Adrenal gland (tissue), 9 donors: ENCODE measurements at regions not wholly inside any gene's neighbourhood (a gene's known extent, or its start where the extent isn't known, plus 50 kb on each side); places are given as distances from the start of the nearest gene placed in this dataset.
"Not testable (repeated sequence)": the region's sequence is repeated elsewhere in the genome, so short reads cannot be mapped to it uniquely, and the experiment has no call there.

Experiments used
- DNase-seq, 7 donors: peaks; one replicate each; pipeline ENCODE4 v3.0.0-alpha.2; 2019 to 2020
- H3K27ac ChIP-seq, 5 donors: fragments of 200-600 bp; sonication (generic) in 4 of 5; 1 replicate in 3 of 5; 2 replicates in 2 of 5; pipeline versions ENCODE4 v1.5.1 to v1.8.0; 2016 to 2020; ENCODE audit warnings: mild to moderate bottlenecking in 1 of 5
- H3K27me3 ChIP-seq: fragments of 200-600 bp; 2 replicates; pipeline ENCODE4 v1.8.0; 2021
- H3K36me3 ChIP-seq, 2 donors: fragments of 200-600 bp; replicated peaks in 1 of 2; 1 replicate in 1 of 2; 2 replicates in 1 of 2; pipeline versions ENCODE4 v1.5.1 to v1.8.0; 2018 to 2022
- H3K4me1 ChIP-seq, 2 donors: fragments of 200-600 bp; replicated peaks in 1 of 2; 1 replicate in 1 of 2; 2 replicates in 1 of 2; pipeline versions ENCODE4 v1.5.1 to v1.8.0; 2018 to 2021
- H3K4me3 ChIP-seq, 4 donors: fragments of 200-600 bp; sonication (generic) in 3 of 4; one replicate each; pipeline ENCODE4 v1.5.1; 2016 to 2018
- H3K9me3 ChIP-seq, 3 donors: fragments of 200-600 bp; sonication (generic) in 1 of 3; replicated peaks in 1 of 3; 1 replicate in 2 of 3; 2 replicates in 1 of 3; pipeline versions ENCODE4 v1.5.1 to v1.8.0; 2016 to 2021
- POLR2A ChIP-seq, 2 donors: fragments of 450-650 bp; IDR thresholded peaks; one replicate each; pipeline ENCODE4 v1.6.1; 2017; ENCODE audit warnings: antibody characterized with exemption in 2 of 2, mild to moderate bottlenecking in 2 of 2, moderate library complexity in 1 of 2
- WGBS, 4 donors: extraction: QIAGEN DNeasy Blood & Tissue Kit in 2 of 4; methylation state at CpG; one replicate each; pipeline versions ENCODE4 v1.1.5 to v1.1.7; 2013 to 2017; 5-methylcytosine and 5-hydroxymethylcytosine counted together
- intact Hi-C, 2 donors: fragments of 100-400 bp; cut with DNase I; formaldehyde crosslinking; loops; one replicate each; pipeline versions ENCODE4 v1.14.1 to v1.15.0; 2022 to 2023
- TF ChIP-seq, protein P1 (sequence below), 6 experiments: fragments of 450-650 bp in 4 of 6; fragments of 200-600 bp in 2 of 6; sonication (generic) in 1 of 6; IDR thresholded peaks; 1 replicate in 5 of 6; 2 replicates in 1 of 6; pipeline versions ENCODE4 v1.5.1 to v1.8.0; 2016 to 2021; ENCODE audit warnings: antibody characterized with exemption in 6 of 6, mild to moderate bottlenecking in 2 of 6, moderate library complexity in 1 of 6
- donor health status: healthy with polysubstance abuse.
- donor health status: Bipolar disorder and iron deficiency.
- donor health status: DM: yes; HTN: yes; CAD: no.
- donor health status: DM: no; HTN: no; CAD: no.
- donor health status: DM: no; HTN: no; CAD: no.

DNA sequence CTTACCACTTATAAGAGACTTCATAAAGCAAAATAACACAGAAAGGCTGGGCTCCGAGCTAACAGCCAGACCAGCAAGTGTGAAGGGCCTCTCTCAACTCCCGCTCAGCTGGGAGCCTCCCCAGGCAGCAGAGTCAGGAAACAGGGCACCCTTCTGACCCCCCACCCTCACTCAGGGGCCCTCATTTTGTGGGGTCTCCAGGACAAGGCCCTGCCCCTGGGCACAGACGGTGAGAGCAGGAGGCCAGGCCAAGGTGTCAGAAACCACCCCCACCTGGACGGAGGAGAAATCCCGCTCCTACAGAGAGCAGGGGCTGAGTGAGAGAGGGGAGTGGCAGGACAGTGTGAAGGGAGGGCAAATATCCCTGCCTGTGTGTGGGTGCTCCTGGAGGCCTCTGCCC is 135.8 kb upstream of the FOXD4L5 start:
- TF ChIP-seq POLR2A (IDR thresholded peaks at IDR 0.05) = no peak
- TF ChIP-seq, protein P1, sequence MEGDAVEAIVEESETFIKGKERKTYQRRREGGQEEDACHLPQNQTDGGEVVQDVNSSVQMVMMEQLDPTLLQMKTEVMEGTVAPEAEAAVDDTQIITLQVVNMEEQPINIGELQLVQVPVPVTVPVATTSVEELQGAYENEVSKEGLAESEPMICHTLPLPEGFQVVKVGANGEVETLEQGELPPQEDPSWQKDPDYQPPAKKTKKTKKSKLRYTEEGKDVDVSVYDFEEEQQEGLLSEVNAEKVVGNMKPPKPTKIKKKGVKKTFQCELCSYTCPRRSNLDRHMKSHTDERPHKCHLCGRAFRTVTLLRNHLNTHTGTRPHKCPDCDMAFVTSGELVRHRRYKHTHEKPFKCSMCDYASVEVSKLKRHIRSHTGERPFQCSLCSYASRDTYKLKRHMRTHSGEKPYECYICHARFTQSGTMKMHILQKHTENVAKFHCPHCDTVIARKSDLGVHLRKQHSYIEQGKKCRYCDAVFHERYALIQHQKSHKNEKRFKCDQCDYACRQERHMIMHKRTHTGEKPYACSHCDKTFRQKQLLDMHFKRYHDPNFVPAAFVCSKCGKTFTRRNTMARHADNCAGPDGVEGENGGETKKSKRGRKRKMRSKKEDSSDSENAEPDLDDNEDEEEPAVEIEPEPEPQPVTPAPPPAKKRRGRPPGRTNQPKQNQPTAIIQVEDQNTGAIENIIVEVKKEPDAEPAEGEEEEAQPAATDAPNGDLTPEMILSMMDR (IDR thresholded peaks at IDR 0.05) = no peak
- no peak for DNase-seq
- intact Hi-C loops = no loop called here
- no peak overlapping the region for H3K27ac ChIP-seq
- no peaks in the 10 kb centered on the region for H3K9me3 ChIP-seq
- H3K4me1 ChIP-seq = no peaks in the 10 kb centered on the region
- no peaks in the 10 kb centered on the region for H3K27me3 ChIP-seq
- WGBS, 4 donors = 67 to 81% (median 78%) methylated on average over 3 to 5 of the region's 5 CpGs
- no peak overlapping the region for H3K4me3 ChIP-seq
- H3K36me3 ChIP-seq = no peaks in the 10 kb centered on the region

DNA sequence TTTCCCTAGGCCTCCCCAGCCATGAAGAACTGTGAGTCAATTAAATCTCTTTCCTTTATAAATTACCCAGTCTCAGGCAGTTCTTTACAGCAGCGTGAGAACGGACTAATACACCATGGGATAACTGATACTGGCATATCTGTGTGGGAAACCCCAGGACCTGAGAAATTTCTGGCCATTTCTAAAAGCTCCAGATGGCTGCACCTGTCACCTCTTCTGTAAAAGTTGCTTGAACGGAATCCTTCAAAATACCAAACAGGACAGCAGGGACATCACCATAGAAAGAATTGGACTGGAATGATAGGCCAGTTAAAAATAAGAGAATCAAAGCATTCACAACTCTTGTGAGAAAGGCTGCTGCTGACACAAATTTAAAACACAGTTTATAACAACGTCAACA is 134.0 kb upstream of the FOXD4L5 start:
- H3K27ac ChIP-seq, H3K4me1 ChIP-seq, H3K9me3 ChIP-seq, H3K36me3 ChIP-seq, H3K27me3 ChIP-seq, H3K4me3 ChIP-seq, DNase-seq, intact Hi-C loops: not testable (repeated sequence)
- 57 to 69% (median 62%) methylated on average over 4 of the region's 4 CpGs for WGBS, 4 donors

DNA sequence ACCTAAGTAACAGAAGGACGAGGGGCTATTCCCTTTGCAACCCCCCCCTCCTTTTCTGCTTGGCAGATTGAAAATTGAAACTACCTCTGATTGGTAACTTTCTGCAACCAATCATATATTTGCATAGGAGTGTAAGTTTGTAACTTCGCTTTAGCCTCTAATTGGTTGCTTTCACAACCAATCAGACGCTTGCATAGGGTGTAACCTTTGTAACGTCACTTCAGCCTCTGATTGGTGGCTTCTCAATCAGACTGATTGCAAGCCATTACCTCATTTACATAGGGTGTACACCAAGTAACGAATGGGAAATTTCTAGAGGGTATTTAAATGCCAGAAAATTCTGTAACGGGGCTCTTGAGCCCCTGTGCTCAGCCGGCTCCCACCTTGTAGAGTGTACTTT is 131.9 kb upstream of the FOXD4L5 start:
- H3K27ac ChIP-seq, H3K4me3 ChIP-seq, H3K27me3 ChIP-seq, intact Hi-C loops, H3K4me1 ChIP-seq, H3K36me3 ChIP-seq, H3K9me3 ChIP-seq, DNase-seq: not testable (repeated sequence)
- 51 to 62% (median 58%) methylated on average over 7 of the region's 7 CpGs for WGBS, 4 donors

DNA sequence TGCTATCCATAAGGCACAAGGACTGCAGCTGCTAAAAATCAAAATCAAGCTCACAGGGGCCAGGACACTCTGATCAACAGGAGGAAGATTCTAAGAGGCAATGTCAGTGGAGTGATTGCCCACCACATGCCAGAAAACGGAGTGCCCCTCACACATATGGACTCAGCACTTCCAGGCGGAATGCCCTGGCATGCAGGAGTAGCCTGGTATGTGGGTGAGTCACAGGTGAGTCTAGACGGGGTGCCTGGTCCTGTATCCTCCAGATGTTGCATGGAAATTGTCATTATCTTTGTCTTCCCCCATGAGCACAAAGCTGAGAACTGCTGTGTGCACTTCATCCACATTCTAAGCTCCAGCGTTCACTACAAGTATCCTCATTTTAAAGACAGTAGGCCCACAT is 129.2 kb upstream of the FOXD4L5 start:
- H3K4me1 ChIP-seq, H3K4me3 ChIP-seq, H3K27me3 ChIP-seq, H3K9me3 ChIP-seq, DNase-seq, H3K36me3 ChIP-seq, intact Hi-C loops, H3K27ac ChIP-seq: not testable (repeated sequence)
- WGBS, 4 donors = 35 to 55% (median 47%) methylated on average over 3 to 4 of the region's 4 CpGs

DNA sequence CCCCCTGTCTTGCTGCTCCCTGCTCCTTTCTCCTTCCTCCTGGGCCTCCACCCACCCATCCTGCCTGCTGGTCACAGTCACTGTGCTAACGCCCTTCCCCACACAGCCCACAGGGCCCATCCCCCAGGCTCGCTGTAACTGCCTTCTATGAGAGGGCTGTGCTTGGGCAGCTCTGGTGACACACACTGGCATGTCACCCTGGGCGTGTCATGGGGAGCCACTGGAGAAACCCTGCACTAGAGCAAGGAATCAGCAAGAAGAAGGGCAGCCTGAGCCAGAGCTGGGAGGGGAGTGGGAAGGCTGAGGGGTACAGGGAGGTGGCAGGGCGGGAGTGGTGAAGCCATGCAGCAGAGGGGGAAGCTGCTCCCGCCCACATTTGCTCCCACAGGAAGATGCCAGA is 128.4 kb upstream of the FOXD4L5 start:
- H3K27ac ChIP-seq, H3K4me1 ChIP-seq, H3K4me3 ChIP-seq, H3K27me3 ChIP-seq, DNase-seq, H3K36me3 ChIP-seq, intact Hi-C loops, H3K9me3 ChIP-seq: not testable (repeated sequence)
- 54 to 71% (median 59%) methylated on average over 5 of the region's 5 CpGs for WGBS, 4 donors

DNA sequence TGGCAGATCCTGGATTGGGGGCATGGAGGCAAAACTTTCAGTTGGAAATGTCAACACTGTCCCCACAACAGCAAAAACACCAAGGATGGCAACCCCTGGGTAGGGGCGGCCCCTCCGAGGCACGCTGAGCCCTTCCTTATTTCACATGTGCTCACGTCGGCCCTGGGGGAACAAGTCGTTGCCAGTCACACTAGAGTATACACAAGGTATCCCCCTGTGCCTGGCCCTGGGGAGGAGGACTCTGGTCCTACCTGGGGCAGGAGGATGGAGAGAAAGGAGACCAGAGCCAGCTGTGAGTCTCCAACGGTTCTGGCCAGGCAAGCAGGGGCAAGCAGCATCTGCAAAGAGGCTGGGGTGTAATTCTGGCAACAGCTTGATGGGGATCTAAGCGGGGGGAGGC is 126.9 kb upstream of the FOXD4L5 start:
- no peak overlapping the region for H3K4me3 ChIP-seq
- no peak overlapping the region for H3K27ac ChIP-seq
- H3K27me3 ChIP-seq = no peaks in the 10 kb centered on the region
- H3K4me1 ChIP-seq = no peaks in the 10 kb centered on the region
- no peak for DNase-seq
- H3K36me3 ChIP-seq = no peaks in the 10 kb centered on the region
- WGBS, 4 donors = 66 to 73% (median 69%) methylated on average over 8 of the region's 8 CpGs
- no peaks in the 10 kb centered on the region for H3K9me3 ChIP-seq
- TF ChIP-seq POLR2A (IDR thresholded peaks at IDR 0.05) = no peak
- TF ChIP-seq, protein P1 (IDR thresholded peaks at IDR 0.05) = no peak
- intact Hi-C loops = no loop called here
